SK-N-MC (cell line): ENCODE measurements at regions not wholly inside any gene's neighbourhood (a gene's known extent, or its start where the extent isn't known, plus 50 kb on each side); places are given as distances from the start of the nearest gene placed in this dataset.

ENCODE experiments used
- EZH2 ChIP-seq: fragments of 200-600 bp; sonication (generic); IDR thresholded peaks from one replicate; pipeline ENCODE4 v1.6.1; 2017; ENCODE audit warnings: antibody characterized with exemption
- POLR2AphosphoS5 ChIP-seq: IDR thresholded peaks from 2 replicates; pipeline ENCODE4 v1.6.1; 2012; ENCODE audit warnings: mild to moderate bottlenecking, low read depth, low read length, borderline replicate concordance

DNA sequence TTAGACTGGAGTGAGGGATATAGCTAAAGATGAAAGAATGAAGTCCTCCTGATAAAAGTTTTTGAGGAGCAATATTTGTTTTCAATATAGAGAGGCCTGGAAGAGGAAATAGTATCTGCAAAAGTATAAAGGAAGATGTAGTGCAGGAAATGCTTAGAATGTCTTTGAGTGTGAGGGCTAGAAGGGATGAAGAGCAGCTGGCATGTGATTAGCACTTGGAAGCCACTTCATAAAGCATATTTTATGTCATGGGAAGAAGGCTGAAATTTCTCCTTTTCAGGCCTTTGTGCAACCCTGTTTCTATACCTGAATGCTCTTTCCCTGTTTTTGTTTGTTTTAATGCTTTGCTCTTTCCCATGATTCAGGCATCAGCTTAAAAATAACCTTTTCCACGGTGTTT lies 323.3 kb upstream of the DEPDC1 start:
- TF ChIP-seq POLR2AphosphoS5 (no peak), EZH2 (no peak)
